C1 segment of cervical spinal cord (tissue), 14 donors: ENCODE measurements at regions not wholly inside any gene's neighbourhood (a gene's known extent, or its start where the extent isn't known, plus 50 kb on each side); places are given as distances from the start of the nearest gene placed in this dataset.

ENCODE experiments used
- DNase-seq, 14 donors: peaks; one replicate each; lab custom pipeline; 2025; lab: John Stamatoyannopoulos, UW

- DNase-seq = no peak
Observed at GRCh38 chr9:135239100-135239768, 151.8 kb downstream of the OLFM1 start.

GRCh38 chr9:135239769-135240141 lies 152.3 kb downstream of the OLFM1 start:
- DNase-seq = no peak

- no peak for DNase-seq
Observed at GRCh38 chr9:135240222-135240621, 152.8 kb downstream of the OLFM1 start.

DNA sequence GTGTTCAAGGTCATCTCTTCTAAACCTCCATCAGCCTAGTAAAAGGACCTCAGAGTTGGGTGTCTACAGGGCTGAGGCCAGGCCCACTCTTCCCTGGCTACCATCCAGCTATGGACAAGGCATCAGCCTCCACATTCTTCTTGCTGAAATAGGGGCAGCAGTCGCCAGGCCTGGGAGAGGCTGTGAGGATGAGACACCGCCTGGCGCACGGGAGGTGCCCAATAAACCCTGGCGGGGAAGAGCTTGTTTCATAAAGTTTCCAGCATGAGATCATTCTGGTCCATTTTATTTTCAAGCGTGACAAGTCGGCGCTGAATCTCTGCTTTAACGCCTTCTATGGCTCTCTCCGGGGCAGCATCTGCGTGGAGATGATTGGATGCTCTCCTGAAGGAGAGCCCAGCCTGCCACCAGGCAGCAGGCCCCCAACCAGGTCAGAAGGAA lies 153.4 kb downstream of the OLFM1 start:
- no peak for DNase-seq

GRCh38 chr9:135241381-135242048 lies 154.0 kb downstream of the OLFM1 start:
- no peak for DNase-seq

DNA sequence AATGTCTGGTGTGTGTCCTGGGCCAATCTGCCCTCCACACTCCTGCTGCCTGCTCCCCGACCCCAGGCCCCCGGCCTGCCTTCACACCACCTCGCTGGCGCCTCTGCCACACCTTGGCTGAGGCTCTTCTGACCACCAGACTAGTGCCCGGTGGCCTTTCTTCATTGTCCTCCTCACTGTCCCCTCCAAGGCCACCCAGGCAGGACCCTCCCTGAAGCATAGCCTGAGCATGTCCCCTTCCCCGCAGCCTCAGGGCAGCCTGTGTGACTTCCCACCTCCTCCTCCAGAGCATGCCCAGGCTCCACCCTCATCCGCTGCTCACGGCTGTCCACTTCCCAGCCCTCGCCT lies 154.6 kb downstream of the OLFM1 start:
- DNase-seq = no peak

- no peak for DNase-seq
Observed at GRCh38 chr9:135242406-135242805, 154.9 kb downstream of the OLFM1 start.

- DNase-seq = peak in 1 of 14 donors; percentile 27
Observed at GRCh38 chr9:135243201-135244190, 156.0 kb downstream of the OLFM1 start.

- DNase-seq = peak in 3 of 14 donors; percentile 27 to 82 (median 45)
Observed at GRCh38 chr9:135244271-135245221, 157.1 kb downstream of the OLFM1 start.

DNA sequence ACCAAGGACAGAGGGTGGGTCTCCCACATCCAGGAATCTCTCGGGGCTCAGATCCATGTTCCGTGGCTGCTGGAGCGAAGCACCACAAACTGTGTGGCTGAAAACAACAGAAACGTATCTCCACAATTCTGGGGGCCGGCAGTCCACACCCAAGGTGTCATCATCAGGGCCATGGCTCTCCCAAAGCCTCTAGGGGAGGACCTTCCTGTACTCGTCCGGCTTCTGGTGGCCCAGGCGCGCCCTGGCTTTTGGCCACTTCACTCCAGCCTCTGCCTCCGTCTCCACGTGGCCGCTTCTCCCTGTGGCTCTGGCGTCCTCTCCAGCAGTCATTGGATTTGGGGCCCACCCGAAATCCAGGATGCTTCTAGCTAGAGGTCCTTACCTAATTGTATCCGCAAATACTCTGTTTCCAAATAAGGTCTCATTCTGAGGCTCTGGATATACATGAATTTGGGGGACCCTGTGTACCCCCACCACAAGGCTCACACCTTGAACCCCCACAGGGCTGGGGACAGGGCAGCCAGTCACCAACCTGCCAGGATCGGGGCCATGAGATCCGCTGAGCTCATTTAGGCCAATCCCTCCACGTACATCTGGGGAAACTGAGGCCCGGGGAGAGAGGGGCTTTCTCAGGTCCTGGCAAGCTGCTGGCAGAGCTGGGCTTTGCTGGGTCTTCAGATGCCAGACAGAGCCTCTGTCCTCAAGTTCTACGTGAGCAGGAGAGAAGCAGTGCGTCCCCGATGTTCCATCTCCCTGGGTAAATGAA lies 158.2 kb downstream of the OLFM1 start:
- no peak for DNase-seq

DNA sequence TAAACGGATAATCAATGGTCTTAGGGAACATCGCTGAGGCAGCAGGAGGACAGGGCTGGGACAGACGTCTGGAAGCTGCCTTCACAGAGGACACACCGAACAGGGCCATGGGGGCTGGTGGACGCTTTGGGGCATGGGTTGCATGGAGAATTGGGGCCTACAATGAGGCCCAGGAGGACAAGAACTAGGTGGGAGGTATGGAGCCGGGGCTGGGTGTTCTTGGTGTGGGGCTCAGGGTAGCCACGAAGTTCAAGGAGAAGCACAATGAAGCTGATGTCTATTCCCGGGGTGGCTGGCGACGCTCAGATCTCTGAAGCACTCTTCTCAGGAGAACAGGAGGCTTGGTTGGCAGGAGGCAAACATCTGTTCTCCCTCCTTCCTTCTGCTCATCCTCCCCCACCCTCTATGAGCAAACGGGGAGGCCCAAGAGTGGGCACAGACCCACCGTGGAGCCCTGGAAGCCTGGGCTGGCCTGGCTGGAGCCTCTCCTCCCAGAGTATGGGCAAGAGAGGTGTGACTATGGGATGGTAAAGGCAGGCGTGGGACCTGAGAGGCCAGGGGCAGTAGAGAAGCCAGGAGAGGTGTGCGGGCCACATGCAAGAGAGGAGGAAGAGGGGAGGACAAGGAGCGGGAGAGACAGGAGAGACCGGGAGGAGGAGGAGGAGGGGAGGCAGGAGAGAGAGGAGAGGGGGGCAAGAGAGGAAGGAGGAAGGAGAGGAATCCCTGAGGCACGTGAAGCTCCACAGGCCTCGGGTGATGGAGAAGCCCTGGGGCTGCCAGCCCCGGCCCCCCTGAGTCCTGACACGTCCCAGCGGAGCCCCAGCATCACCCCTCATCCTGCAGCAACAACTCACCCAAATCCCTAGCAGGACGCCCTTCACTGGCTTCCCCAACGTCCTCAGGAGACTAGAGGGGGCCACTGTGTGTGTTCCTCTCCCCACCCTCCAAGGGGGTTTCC lies 159.1 kb downstream of the OLFM1 start:
- no peak for DNase-seq

DNA sequence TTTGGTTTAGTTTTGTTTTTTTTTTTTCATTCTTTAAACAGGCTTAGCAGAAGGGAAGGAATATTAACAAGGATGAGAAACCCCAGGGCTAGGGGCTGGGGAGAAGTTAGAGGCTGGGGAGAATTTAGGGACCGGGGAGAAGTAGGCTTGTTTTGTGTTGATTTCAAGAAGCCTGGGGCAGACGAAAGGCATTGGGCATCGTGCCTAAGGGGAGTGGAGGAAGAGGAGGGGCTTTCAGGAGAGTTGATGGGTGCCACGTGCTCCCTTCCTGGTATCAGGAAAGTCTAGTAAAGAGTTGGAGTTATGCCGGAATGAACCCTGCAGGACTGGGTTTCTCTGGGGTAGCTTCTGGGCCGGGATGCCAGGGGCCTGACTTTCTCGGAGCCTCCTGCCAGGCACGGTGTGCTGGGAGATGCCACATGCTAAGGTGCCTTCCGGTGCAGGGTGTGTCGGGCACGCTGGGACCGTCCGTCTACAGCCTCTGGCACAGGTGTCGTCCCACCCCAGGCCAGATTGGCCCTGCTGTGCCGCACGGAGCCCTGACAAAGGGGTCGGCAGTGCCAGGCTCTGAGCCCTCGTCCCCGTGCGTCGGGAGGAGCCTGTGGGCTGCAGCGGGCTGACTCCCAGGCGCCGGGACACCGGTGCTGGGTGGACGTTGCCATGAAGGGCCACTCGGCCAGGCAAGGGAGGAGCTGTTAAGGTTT lies 159.9 kb downstream of the OLFM1 start:
- DNase-seq = no peak

GRCh38 chr9:135248111-135248510 lies 160.6 kb downstream of the OLFM1 start:
- DNase-seq = no peak

- no peak for DNase-seq
Observed at GRCh38 chr9:135248721-135249120, 161.3 kb downstream of the OLFM1 start.

- DNase-seq = no peak
Observed at GRCh38 chr9:135249191-135249590, 161.7 kb downstream of the OLFM1 start.

DNA sequence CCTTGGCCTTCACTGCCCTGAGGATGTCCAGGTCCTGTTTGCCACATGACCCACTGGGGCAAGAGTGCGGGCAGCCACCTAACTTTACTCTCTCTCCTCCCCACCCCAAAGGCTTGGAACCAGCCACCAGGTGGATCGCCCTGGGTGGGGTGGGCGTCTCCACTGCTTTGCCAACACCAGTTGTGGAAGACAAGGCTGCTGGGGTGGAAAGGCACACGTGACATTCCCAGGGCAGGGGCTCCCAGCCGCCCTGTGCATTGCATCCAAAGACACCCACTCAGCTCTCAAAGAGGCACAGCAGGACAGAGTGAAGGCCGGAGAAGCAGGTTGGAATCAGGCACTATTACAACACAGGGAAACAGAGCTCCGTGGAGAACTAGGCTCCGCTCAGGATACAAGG lies 162.2 kb downstream of the OLFM1 start:
- no peak for DNase-seq

GRCh38 chr9:135251331-135251761 lies 163.9 kb downstream of the OLFM1 start:
- DNase-seq = no peak

GRCh38 chr9:135251996-135252760 lies 164.7 kb downstream of the OLFM1 start:
- no peak for DNase-seq
